ENCODE measurements at regions not wholly inside any gene's neighbourhood (a gene's known extent, or its start where the extent isn't known, plus 50 kb on each side); places are given as distances from the start of the nearest gene placed in this dataset.

DNA sequence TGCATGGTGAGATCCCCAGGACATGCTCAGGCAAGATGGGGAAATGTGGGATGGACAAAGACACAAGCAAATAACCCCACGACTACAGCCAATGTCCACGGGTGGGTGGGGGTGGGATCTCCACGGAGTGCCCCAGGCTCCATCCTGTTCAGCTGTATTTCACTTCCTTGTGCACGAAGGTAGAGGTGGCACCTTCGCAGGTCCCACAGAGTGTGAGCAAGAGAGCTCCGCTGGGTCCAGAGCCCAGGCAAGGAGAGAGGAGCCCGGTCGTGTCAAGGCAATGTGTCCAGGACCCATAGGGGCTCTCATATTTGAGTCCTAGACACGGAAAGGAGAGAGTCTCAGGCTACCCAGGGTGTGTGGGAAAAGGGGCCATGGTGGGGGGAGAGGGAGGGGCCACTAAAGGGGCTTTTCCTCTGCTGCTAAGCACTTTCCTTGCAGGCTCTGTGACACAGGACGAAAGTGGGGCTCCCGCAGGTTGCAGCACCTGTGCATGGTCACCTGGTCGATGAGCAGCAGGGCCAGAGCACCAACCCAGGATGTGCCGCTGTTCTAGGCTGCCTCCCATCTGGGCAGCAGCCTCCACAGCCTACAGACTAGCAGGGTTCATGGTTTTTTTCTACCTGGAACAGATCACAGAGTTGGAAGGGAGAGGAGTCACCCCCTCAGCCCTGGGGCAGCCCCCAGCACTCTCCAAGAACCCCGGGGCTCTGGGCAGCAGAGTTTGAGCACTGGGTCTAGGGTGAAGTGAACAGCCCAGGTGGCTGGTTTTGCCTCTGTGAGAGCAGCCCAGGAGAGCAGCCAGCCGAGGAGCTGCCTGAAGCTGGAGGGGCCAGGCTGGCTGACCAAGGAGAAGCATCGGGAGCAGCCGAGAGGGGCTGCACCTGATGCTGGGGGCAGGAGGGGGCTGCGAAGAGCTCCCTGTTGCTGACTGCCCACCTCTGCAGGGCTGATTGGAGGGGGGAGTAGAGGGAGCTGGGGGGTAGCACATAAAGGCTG, 100.7 kb upstream of the MVB12B start:
- TF ChIP-seq, protein P1, sequence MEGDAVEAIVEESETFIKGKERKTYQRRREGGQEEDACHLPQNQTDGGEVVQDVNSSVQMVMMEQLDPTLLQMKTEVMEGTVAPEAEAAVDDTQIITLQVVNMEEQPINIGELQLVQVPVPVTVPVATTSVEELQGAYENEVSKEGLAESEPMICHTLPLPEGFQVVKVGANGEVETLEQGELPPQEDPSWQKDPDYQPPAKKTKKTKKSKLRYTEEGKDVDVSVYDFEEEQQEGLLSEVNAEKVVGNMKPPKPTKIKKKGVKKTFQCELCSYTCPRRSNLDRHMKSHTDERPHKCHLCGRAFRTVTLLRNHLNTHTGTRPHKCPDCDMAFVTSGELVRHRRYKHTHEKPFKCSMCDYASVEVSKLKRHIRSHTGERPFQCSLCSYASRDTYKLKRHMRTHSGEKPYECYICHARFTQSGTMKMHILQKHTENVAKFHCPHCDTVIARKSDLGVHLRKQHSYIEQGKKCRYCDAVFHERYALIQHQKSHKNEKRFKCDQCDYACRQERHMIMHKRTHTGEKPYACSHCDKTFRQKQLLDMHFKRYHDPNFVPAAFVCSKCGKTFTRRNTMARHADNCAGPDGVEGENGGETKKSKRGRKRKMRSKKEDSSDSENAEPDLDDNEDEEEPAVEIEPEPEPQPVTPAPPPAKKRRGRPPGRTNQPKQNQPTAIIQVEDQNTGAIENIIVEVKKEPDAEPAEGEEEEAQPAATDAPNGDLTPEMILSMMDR (IDR thresholded peaks at IDR 0.05), result no peak
- TF ChIP-seq POLR2A (IDR thresholded peaks at IDR 0.05) (no peak), EP300 (IDR thresholded peaks at IDR 0.05) (no peak)
